GM19372 (cell line): ENCODE measurements at regions not wholly inside any gene's neighbourhood (a gene's known extent, or its start where the extent isn't known, plus 50 kb on each side); places are given as distances from the start of the nearest gene placed in this dataset.
"Not testable (repeated sequence)": the region's sequence is repeated elsewhere in the genome, so short reads cannot be mapped to it uniquely, and the experiment has no call there.

Source experiments
- ATAC-seq: cut with Tn5 transposase; IDR thresholded peaks from one replicate; pipeline ENCODE4 v1.9.1; 2021; ENCODE audit warnings: mild to moderate bottlenecking, low read depth, moderate library complexity; ENCODE audit not compliant: unreplicated experiment

- not testable (repeated sequence) for ATAC-seq
Observed at GRCh38 chrX:10469-11458, 270.4 kb upstream of the PLCXD1 start.

- peak; percentile 58 for ATAC-seq
Observed at GRCh38 chrX:13821-14443, 267.2 kb upstream of the PLCXD1 start.

- not testable (repeated sequence) for ATAC-seq
Observed at GRCh38 chrX:14452-14851, 266.7 kb upstream of the PLCXD1 start.

DNA sequence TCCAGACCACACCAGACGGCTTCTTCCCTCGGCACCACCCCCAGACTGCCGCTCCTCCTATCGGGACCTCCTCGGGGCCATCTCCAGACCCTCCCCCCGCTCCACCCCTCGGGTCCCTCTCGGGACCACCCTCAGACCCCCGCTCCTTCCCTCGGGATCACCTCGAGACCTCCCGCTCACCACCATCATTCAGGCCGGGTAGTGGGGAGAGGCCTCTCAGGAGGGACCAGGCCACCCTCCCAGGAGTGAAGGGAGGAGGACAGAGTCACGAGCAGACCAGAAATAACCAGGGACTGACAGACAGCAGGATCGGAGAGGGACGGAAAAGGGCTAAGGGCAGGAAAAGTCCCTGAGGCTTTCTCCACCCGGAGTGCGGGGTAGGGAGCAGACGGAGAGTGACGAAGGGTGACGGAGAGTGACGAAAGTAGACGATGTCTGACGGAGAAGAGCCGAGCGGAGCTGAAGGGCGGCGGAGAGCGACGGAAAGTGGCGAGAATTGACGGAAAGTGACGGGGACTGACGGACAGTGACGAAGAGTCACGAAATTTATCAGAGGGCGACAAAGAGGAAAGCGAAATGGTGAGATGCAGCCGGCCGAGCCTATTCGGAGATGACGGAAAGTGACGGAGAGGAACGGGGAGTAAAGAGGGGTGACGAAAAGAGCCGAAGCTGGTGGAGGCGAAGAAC is 262.3 kb upstream of the PLCXD1 start:
- peak; percentile 78 for ATAC-seq

DNA sequence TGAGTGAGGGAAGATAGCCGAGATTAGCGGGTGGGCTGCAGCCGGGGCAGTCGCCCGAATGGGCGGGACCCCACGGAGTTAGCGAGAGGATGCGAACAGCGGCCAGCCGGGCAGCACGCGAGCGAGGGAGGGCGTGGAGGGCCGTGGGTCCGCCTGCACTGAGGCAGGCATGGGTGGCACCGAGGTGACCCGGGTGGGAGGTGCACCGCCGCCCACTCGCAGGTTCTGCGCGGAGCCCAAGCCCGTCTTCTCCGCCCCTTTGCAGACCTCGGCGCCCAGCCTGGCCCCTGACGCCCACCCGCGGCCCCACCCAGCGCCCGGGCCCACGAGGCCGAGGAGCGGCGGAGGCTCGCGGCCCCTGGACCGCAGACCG is 261.7 kb upstream of the PLCXD1 start:
- ATAC-seq, result peak; percentile 14

DNA sequence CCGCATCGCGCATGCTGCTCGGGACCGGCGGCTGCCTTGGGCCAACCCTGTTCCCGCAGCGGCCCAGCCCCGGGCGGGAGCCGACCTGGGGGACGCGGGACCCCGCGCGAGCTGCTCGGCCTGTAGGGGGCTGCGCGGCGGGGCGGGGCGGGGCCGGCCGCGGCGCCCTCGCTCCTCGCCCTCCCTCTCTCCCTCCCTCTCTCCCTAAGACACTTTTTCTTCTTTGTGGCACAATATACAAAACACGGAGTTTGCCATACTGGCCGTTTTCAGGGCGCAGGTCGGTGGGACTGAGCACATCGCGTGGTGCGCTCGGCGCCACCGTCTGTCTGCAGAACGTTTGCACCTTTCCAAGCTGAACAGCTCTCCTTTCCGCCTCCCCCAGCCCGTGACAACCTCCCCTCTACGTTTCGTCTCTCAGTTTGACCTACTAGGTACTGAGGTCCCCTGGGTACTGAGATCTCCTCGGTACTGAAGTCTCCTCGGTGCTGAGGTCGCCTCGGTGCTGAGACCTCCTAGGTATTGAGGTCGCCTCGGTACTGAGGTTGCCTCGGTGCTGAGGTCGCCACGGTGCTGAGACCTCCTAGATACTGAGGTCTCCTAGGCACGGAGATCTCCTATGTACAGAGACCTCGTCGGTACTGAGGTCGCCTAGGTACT is 261.1 kb upstream of the PLCXD1 start:
- no peak for ATAC-seq

DNA sequence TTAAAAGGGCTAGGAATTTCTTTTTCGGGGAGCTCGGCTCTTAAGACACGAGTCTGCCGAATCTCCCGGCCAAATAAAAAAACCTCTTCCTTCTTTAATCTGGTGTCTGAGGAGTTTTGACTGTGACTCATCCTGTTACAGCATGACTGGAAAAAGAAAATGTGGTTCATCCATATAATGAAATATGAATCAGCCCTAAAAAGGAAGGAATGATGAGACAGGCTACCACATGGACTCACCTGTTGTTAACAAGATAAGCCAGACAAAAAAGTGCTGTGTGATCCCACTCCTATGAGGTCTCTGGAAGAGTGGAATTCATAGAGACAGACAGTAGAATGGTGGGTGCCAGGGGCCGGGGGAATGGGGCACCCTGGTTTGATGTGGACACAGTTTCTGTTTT is 257.0 kb upstream of the PLCXD1 start:
- not testable (repeated sequence) for ATAC-seq
